PC-3 (cell line): ENCODE measurements at regions not wholly inside any gene's neighbourhood (a gene's known extent, or its start where the extent isn't known, plus 50 kb on each side); places are given as distances from the start of the nearest gene placed in this dataset.

Source experiments
- ATAC-seq: fragments of 200-7000 bp; cut with Tn5 transposase; 2 replicates; pipeline ENCODE4 v1.9.1; 2020; ENCODE audit warnings: mild to moderate bottlenecking, moderate library complexity
- BruUV-seq: library from RNA; stranded (reverse); fragments of 400-500 nt; replicated peaks from 2 replicates; lab custom pipeline; 2021; lab: Mats Ljungman, UMichigan
- CTCF ChIA-PET: fragments of 300-600 bp; sonication (Branson Sonifier 250); formaldehyde crosslinking; loops from one replicate; lab custom pipeline; 2022; ENCODE audit warnings: antibody characterized with exemption; lab: Charles Lee
- POLR2A ChIA-PET: fragments of 300-600 bp; sonication (Branson Sonifier 250); formaldehyde crosslinking; loops from one replicate; lab custom pipeline; 2022; ENCODE audit warnings: antibody characterized with exemption; ENCODE audit not compliant: unreplicated experiment; lab: Charles Lee
- DNase-seq: peaks from one replicate; pipeline ENCODE4 v3.0.0-alpha.2; 2015
- H2AFZ ChIP-seq: fragments of 300-600 bp; sonication (generic); 2 replicates; pipeline ENCODE4 v1.6.0; 2016; ENCODE audit warnings: antibody characterized with exemption, low read length
- H3F3A ChIP-seq: fragments of 300-600 bp; sonication (generic); one replicate; pipeline ENCODE4 v1.6.0; 2017; ENCODE audit warnings: antibody characterized with exemption, low read length, control low read depth, mild to moderate bottlenecking; ENCODE audit not compliant: unreplicated experiment
- H3K27ac ChIP-seq: fragments of 300-600 bp; sonication (generic); 2 replicates; pipeline ENCODE4 v1.5.1; 2016; ENCODE audit warnings: mild to moderate bottlenecking, low read length
- H3K27me3 ChIP-seq: fragments of 300-600 bp; sonication (generic); 2 replicates; pipeline ENCODE4 v1.6.1; 2016; ENCODE audit warnings: low read length, mixed read lengths
- H3K36me3 ChIP-seq: fragments of 300-600 bp; sonication (generic); 2 replicates; pipeline ENCODE4 v1.6.1; 2016; ENCODE audit warnings: low read depth, mixed run types, low read length, mixed read lengths
- H3K4me1 ChIP-seq: fragments of 300-600 bp; sonication (generic); 2 replicates; pipeline ENCODE4 v1.5.1; 2016; ENCODE audit warnings: low read length; ENCODE audit not compliant: insufficient read depth
- H3K4me2 ChIP-seq: fragments of 300-600 bp; sonication (generic); 2 replicates; pipeline ENCODE4 v1.6.0; 2016; ENCODE audit warnings: low read length
- H3K4me3 ChIP-seq: fragments of 300-600 bp; sonication (generic); 2 replicates; pipeline ENCODE4 v1.5.1; 2016; ENCODE audit warnings: mild to moderate bottlenecking, low read length, mixed read lengths
- H3K79me2 ChIP-seq: fragments of 300-600 bp; sonication (generic); 2 replicates; pipeline ENCODE4 v1.6.1; 2017; ENCODE audit warnings: low read length, mixed read lengths
- H3K9ac ChIP-seq: fragments of 300-600 bp; sonication (generic); 2 replicates; pipeline ENCODE4 v1.6.0; 2016; ENCODE audit warnings: mild to moderate bottlenecking, low read length
- H3K9me2 ChIP-seq: fragments of 300-600 bp; sonication (generic); replicated peaks from 2 replicates; pipeline ENCODE4 v1.6.1; 2016; ENCODE audit warnings: mixed run types, low read length, mixed read lengths
- H3K9me3 ChIP-seq: fragments of 300-600 bp; sonication (generic); 2 replicates; pipeline ENCODE4 v1.6.1; 2016; ENCODE audit warnings: low read length, mixed read lengths
- H4K20me1 ChIP-seq: fragments of 300-600 bp; sonication (generic); 2 replicates; pipeline ENCODE4 v1.6.1; 2016; ENCODE audit warnings: low read length, mixed read lengths
- CTCF ChIP-seq: fragments of 300-600 bp; sonication (generic); conservative IDR thresholded peaks from 2 replicates; pipeline ENCODE4 v1.5.1; 2017; ENCODE audit warnings: antibody characterized with exemption, low read depth, mild to moderate bottlenecking, low read length
- EZH2 ChIP-seq: fragments of 300-600 bp; sonication (generic); IDR thresholded peaks from one replicate; pipeline ENCODE4 v1.6.1; 2017; ENCODE audit warnings: antibody characterized with exemption, mild to moderate bottlenecking, low read length; ENCODE audit not compliant: unreplicated experiment
- EZH2phosphoT487 ChIP-seq: fragments of 300-600 bp; sonication (generic); IDR thresholded peaks from 2 replicates; pipeline ENCODE4 v1.6.1; 2018; ENCODE audit warnings: mild to moderate bottlenecking, antibody characterized with exemption, low read length, borderline replicate concordance
- intact Hi-C: fragments of 100-400 bp; cut with micrococcal nuclease; formaldehyde crosslinking; loops from 2 replicates; pipeline ENCODE4 v1.9.0; 2023

- H3K27me3 ChIP-seq = peaks cover 95% of the 10 kb centered on the region
- H3K4me1 ChIP-seq = no peaks in the 10 kb centered on the region
These were observed 175.6 kb upstream of the NECTIN1 start for GRCh38 chr11:119904531-119905035.

GRCh38 chr11:119903821-119904220, 174.8 kb upstream of the NECTIN1 start:
- intact Hi-C loops = no loop called here
- Histone ChIP-seq H4K20me1 (no peaks in the 10 kb centered on the region), H3K27ac (no peak overlapping the region), H3K79me2 (no peaks in the 10 kb centered on the region), H3K9me2 (no peaks in the 10 kb centered on the region), H3K4me3 (no peak overlapping the region), H3K27me3 (peaks cover 94% of the 10 kb centered on the region), H3K36me3 (no peaks in the 10 kb centered on the region), H3K9ac (no peak overlapping the region), H3F3A (no peaks in the 10 kb centered on the region), H2AFZ (no peak overlapping the region), H3K4me1 (no peaks in the 10 kb centered on the region), H3K4me2 (no peak overlapping the region), H3K9me3 (no peaks in the 10 kb centered on the region)
- no peak for DNase-seq
- ChIA-PET POLR2A (no interaction called here), CTCF (no interaction called here)
- ATAC-seq = no peak
- no TSS peak for BruUV-seq
- TF ChIP-seq CTCF = no peak
- TF ChIP-seq EZH2 = no peak
- TF ChIP-seq EZH2phosphoT487 = no peak

More at GRCh38 chr11:119904531-119905035, 175.6 kb upstream of the NECTIN1 start:
- POLR2A ChIA-PET = interaction anchor here (0.6 kb wide), 1 partner anchor 186 kb away, joined by 3 read pairs; no protein-coding TSS in a partner anchor
- Histone ChIP-seq H2AFZ (no peak overlapping the region), H4K20me1 (no peaks in the 10 kb centered on the region), H3K9ac (no peak overlapping the region), H3K36me3 (no peaks in the 10 kb centered on the region), H3F3A (no peaks in the 10 kb centered on the region), H3K9me3 (no peaks in the 10 kb centered on the region), H3K4me3 (no peak overlapping the region), H3K9me2 (no peaks in the 10 kb centered on the region), H3K79me2 (no peaks in the 10 kb centered on the region), H3K4me2 (no peak overlapping the region), H3K27ac (no peak overlapping the region)
- TF ChIP-seq EZH2phosphoT487 (no peak), CTCF (no peak), EZH2 (no peak)
- DNase-seq = no peak
- BruUV-seq = no TSS peak
- intact Hi-C loops = no loop called here
- ATAC-seq = no peak
- CTCF ChIA-PET = no interaction called here

GRCh38 chr11:119903389-119903788, 174.4 kb upstream of the NECTIN1 start:
- ChIA-PET CTCF (no interaction called here), POLR2A (no interaction called here)
- Histone ChIP-seq H2AFZ (no peak overlapping the region), H3K9me3 (no peaks in the 10 kb centered on the region), H3K79me2 (no peaks in the 10 kb centered on the region), H3K9me2 (no peaks in the 10 kb centered on the region), H3K4me1 (no peaks in the 10 kb centered on the region), H3K27me3 (peaks cover 94% of the 10 kb centered on the region), H3K9ac (no peak overlapping the region), H3K27ac (no peak overlapping the region), H4K20me1 (no peaks in the 10 kb centered on the region), H3K36me3 (no peaks in the 10 kb centered on the region), H3K4me3 (no peak overlapping the region), H3K4me2 (no peak overlapping the region), H3F3A (no peaks in the 10 kb centered on the region)
- no TSS peak for BruUV-seq
- ATAC-seq (no peak), DNase-seq (no peak)
- TF ChIP-seq EZH2phosphoT487 (no peak), EZH2 (no peak), CTCF (no peak)
- intact Hi-C loops = no loop called here
